ENCODE measurements at regions not wholly inside any gene's neighbourhood (a gene's known extent, or its start where the extent isn't known, plus 50 kb on each side); places are given as distances from the start of the nearest gene placed in this dataset.

GRCh38 chr15:81945014-81945615, 100.7 kb downstream of the MEX3B start (continued):
- TF ChIP-seq THAP7 (CRISPR knock-in tag; IDR thresholded peaks at IDR 0.05), result no peak
- TF ChIP-seq ZNF518B (CRISPR knock-in tag; IDR thresholded peaks at IDR 0.05), result no peak
- TF ChIP-seq DDX20 (tag; IDR thresholded peaks at IDR 0.05; ENCODE audit: low read depth), result no peak
- TF ChIP-seq SRSF1 (IDR thresholded peaks at IDR 0.05; ENCODE audit: low read depth, low read length), result no peak
- no peak for TF ChIP-seq ZNF436 (CRISPR knock-in tag; IDR thresholded peaks at IDR 0.05)

- H3K9me3 ChIP-seq (replicated peaks; ENCODE audit: control insufficient read depth, insufficient read depth, low read depth, low read length), result peaks cover 4% of the 10 kb centered on the region; the same call in 1 of the 2 replicates
- H3K9me1 ChIP-seq (ENCODE audit: control insufficient read depth, insufficient read depth, low read length), result no peaks in the 10 kb centered on the region
- H3K27me3 ChIP-seq (ENCODE audit: control insufficient read depth in 2 of 2, insufficient read depth in 2 of 2, low read length in 2 of 2), result no peaks in the 10 kb centered on the region
- no peak for ATAC-seq
- no peaks in the 10 kb centered on the region for H3K79me2 ChIP-seq (ENCODE audit: control insufficient read depth, insufficient read depth, low read length)
- TF ChIP-seq FOXJ2 (tag; IDR thresholded peaks at IDR 0.05), result no peak
- H3K4me3 ChIP-seq, result no peak overlapping the region
- ChIA-PET POLR2A (interaction anchor here (0.7 kb wide), 1 partner anchor 947 kb away, joined by 3 read pairs; no protein-coding TSS in a partner anchor), CTCF (ENCODE audit: low intra/inter-chr PET ratio) (no interaction called here)
- H3K4me2 ChIP-seq (ENCODE audit: insufficient read depth, low read length), result no peak overlapping the region
- H2AFZ ChIP-seq (ENCODE audit: low read depth, low read length), result no peak overlapping the region
- intact Hi-C loops (cut with micrococcal nuclease) (loop anchor here (1.0 kb wide), 1 partner anchor 104 kb away; the partner anchor contains the start of gene MEX3B), in situ Hi-C loops (cut with MboI) (no loop called here)
- peaks cover 28 to 65% of the 10 kb centered on the region in 2 experiments for H3K4me1 ChIP-seq (replicated peaks in 1 of 2; ENCODE audit: control insufficient read depth in 2 of 2, insufficient read depth in 2 of 2, low read length in 2 of 2)
- H4K20me1 ChIP-seq (replicated peaks; ENCODE audit: control insufficient read depth, insufficient read depth, low read length), result no peaks in the 10 kb centered on the region
- no peaks in the 10 kb centered on the region for H3K36me3 ChIP-seq (ENCODE audit: control insufficient read depth, insufficient read depth, low read length)
- H3K9ac ChIP-seq (ENCODE audit: insufficient read depth in 1 of 2, low read depth in 2 of 2, low read length in 2 of 2), result no peak overlapping the region
- FAIRE-seq, result no peak
- 27% methylated on average over 3 of the region's 3 CpGs for WGBS (ENCODE audit: insufficient coverage, low coverage, missing lambda C conversion rate)
- BruUV-seq (replicated peaks), result no TSS peak
- no peak for DNase-seq (ENCODE audit: extremely low read depth in 1 of 4, low spot score in 3 of 4)
- H3K27ac ChIP-seq (ENCODE audit: extremely low read depth, low read depth, low read length), result peak overlapping the region; percentile 56; the same call in 1 of the 3 replicates
Measured at GRCh38 chr15:81942655-81943195, 103.1 kb downstream of the MEX3B start.
